ENCODE measurements at regions not wholly inside any gene's neighbourhood (a gene's known extent, or its start where the extent isn't known, plus 50 kb on each side); places are given as distances from the start of the nearest gene placed in this dataset.
"Not testable (repeated sequence)": the region's sequence is repeated elsewhere in the genome, so short reads cannot be mapped to it uniquely, and the experiment has no call there.

DNA sequence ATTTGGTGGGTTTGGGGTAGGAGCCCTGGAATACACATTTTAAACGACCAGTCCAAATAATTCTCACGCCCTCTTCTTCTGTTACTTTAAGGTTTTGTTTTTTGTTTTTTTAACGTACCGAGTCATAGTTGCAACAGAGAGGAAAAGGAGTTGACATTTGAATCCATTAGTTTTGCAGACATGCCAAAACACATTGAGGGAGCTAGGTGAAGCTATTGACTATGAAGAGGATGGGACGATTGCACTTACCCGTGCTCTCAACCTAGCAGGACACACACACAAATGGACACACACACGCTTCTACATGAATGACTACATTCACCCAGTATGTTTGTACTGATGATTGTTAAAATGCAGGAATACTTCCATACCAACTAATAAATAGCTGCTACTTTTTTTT is 54.3 kb upstream of the CIT start:
- DNase-seq, result no peak

DNA sequence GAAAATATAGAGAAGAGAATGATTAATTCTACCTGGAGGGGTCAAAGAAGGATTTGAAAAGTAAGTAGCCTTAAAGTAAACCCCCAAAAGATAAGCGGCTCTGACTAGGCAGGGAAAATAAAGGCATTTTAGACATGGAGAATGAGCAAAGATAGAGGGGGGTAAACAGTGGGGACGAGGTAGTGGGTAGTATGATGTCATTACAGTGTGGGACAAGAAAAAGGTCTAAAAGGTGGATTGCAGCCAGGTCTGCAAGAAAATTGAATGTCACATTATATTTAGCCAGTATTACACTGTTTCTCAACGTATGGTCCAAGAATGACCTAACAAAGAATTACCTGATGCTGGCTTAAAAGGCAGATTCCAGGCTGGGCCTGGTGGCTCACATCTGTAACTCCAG is 55.8 kb upstream of the CIT start:
- no peak for DNase-seq

DNA sequence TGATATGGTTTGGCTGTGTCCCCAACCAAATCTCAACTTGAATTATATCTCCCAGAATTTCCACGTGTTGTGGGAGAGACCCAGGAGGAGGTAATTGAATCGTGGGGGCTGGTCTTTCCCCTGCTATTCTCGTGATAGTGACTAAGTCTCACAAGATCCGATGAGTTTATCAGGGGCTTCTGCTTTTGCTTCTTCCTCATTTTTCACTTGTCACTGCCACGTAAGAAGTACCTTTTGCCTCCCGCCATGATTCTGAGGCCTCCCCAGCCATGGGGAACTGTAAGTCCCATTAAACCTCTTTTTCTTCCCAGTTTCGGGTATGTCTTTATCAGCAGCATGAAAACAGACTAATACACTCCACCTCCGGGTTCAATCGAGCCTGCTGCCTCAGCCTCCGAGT is 54.3 kb upstream of the BICDL1 start:
- DNase-seq, result not testable (repeated sequence)

DNA sequence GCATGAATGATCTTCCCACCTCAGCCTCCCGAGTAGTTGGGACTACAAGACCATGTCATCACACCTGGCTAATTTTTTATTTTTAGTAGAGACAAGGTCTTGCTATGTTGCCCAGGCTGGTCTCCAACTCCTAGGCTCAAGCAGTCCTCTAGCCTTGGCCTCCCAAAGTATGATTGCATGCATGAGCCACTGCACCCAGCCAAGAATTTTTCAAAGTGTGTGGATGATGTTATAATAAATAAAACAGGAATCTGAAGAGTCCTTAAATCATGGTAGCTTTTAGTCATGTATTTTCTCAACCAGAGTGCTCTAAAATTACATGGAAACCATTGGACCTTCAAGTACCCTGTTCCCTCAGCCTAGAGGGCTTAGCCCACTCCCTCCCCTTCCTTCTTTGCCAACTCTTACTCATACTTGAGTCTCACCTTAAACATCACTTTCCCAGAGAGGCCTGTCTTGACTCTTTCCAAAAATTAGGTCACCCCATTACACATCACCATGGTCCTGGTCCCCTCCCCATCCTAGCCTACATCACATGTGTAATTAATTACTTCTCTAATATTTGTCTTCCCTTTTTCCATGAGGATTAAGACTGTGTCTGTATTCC is 52.2 kb upstream of the BICDL1 start:
- no peak for DNase-seq

- peak; percentile 29 for DNase-seq
These were observed 50.9 kb upstream of the BICDL1 start for GRCh38 chr12:119938049-119938667.

Measured in NCI-H1105 treated with DMSO at 0.1 percent for 48 hours (cell line).